Ishikawa (cell line): ENCODE measurements at regions not wholly inside any gene's neighbourhood (a gene's known extent, or its start where the extent isn't known, plus 50 kb on each side); places are given as distances from the start of the nearest gene placed in this dataset.

Experiments used
- RAD21 ChIP-seq: IDR thresholded peaks from 2 replicates; pipeline ENCODE4 v1.6.1; 2012; ENCODE audit warnings: low read depth
- YY1 ChIP-seq: IDR thresholded peaks from 2 replicates; pipeline ENCODE4 v1.6.1; 2012; ENCODE audit warnings: low read depth
- TF ChIP-seq, protein P1 (sequence below): IDR thresholded peaks from 2 replicates; pipeline ENCODE4 v1.6.1; 2012
- TF ChIP-seq, protein P2 (sequence below): IDR thresholded peaks from 2 replicates; pipeline ENCODE4 v1.6.1; 2012; ENCODE audit warnings: low read depth, mild to moderate bottlenecking

DNA sequence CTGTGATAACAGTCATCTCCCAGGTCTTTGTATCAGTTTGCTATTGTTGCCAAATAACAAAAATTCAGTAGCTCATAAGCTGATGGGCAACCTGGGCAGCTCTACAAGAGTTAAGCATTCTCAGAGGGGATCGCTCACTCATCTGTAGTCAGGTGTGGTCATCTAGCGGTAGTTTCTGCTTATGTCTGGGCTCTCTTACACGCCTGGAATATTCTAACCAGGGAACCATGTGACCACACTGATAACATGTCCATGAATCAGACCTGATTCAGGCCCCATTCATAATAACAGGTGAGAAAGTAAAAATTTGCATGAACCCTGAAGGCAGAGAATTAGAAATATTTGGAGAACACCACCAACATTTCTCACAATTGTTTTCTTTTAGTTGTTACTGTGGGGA is 576.1 kb downstream of the SLCO4C1 start:
- TF ChIP-seq RAD21 (no peak), YY1 (no peak)
- TF ChIP-seq, protein P1, sequence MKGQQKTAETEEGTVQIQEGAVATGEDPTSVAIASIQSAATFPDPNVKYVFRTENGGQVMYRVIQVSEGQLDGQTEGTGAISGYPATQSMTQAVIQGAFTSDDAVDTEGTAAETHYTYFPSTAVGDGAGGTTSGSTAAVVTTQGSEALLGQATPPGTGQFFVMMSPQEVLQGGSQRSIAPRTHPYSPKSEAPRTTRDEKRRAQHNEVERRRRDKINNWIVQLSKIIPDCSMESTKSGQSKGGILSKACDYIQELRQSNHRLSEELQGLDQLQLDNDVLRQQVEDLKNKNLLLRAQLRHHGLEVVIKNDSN: no peak
- TF ChIP-seq, protein P2, sequence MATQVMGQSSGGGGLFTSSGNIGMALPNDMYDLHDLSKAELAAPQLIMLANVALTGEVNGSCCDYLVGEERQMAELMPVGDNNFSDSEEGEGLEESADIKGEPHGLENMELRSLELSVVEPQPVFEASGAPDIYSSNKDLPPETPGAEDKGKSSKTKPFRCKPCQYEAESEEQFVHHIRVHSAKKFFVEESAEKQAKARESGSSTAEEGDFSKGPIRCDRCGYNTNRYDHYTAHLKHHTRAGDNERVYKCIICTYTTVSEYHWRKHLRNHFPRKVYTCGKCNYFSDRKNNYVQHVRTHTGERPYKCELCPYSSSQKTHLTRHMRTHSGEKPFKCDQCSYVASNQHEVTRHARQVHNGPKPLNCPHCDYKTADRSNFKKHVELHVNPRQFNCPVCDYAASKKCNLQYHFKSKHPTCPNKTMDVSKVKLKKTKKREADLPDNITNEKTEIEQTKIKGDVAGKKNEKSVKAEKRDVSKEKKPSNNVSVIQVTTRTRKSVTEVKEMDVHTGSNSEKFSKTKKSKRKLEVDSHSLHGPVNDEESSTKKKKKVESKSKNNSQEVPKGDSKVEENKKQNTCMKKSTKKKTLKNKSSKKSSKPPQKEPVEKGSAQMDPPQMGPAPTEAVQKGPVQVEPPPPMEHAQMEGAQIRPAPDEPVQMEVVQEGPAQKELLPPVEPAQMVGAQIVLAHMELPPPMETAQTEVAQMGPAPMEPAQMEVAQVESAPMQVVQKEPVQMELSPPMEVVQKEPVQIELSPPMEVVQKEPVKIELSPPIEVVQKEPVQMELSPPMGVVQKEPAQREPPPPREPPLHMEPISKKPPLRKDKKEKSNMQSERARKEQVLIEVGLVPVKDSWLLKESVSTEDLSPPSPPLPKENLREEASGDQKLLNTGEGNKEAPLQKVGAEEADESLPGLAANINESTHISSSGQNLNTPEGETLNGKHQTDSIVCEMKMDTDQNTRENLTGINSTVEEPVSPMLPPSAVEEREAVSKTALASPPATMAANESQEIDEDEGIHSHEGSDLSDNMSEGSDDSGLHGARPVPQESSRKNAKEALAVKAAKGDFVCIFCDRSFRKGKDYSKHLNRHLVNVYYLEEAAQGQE: no peak
